Testis (tissue), 2 donors: ENCODE measurements at regions not wholly inside any gene's neighbourhood (a gene's known extent, or its start where the extent isn't known, plus 50 kb on each side); places are given as distances from the start of the nearest gene placed in this dataset.

Experiments
- POLR2A ChIP-seq: fragments of 450-650 bp; IDR thresholded peaks from one replicate; pipeline ENCODE4 v1.6.1; 2017; ENCODE audit warnings: antibody characterized with exemption, mild to moderate bottlenecking, moderate library complexity
- TF ChIP-seq, protein P1 (sequence below), 3 experiments: fragments of 450-650 bp in 2 of 3; fragments of 200-600 bp in 1 of 3; sonication (generic) in 1 of 3; IDR thresholded peaks; one replicate each; pipeline ENCODE4 v1.5.1; 2016 to 2019; ENCODE audit warnings: antibody characterized with exemption in 3 of 3, mild to moderate bottlenecking in 2 of 3, moderate library complexity in 1 of 3

DNA sequence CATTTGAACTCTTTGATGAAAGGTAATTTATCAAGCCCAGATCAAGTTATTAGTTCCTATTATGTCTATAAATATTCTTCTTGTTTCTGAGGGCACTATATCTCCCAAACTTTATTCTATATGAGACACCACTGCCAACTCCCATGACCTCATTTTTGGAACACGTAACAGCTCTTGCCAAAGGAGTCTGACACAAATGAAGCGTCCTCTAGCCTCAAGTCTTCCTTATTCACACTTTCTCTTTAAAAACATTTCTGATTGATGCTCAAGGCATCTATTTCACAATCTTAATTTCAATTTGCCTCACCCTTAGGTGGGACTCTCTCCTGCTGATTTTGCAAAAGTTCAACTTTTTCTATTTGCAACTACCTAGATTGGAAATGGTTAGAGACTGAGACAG, 848.4 kb downstream of the GATA3 start:
- TF ChIP-seq, protein P1, sequence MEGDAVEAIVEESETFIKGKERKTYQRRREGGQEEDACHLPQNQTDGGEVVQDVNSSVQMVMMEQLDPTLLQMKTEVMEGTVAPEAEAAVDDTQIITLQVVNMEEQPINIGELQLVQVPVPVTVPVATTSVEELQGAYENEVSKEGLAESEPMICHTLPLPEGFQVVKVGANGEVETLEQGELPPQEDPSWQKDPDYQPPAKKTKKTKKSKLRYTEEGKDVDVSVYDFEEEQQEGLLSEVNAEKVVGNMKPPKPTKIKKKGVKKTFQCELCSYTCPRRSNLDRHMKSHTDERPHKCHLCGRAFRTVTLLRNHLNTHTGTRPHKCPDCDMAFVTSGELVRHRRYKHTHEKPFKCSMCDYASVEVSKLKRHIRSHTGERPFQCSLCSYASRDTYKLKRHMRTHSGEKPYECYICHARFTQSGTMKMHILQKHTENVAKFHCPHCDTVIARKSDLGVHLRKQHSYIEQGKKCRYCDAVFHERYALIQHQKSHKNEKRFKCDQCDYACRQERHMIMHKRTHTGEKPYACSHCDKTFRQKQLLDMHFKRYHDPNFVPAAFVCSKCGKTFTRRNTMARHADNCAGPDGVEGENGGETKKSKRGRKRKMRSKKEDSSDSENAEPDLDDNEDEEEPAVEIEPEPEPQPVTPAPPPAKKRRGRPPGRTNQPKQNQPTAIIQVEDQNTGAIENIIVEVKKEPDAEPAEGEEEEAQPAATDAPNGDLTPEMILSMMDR (IDR thresholded peaks at IDR 0.05), result no peak
- no peak for TF ChIP-seq POLR2A
